ENCODE measurements at regions not wholly inside any gene's neighbourhood (a gene's known extent, or its start where the extent isn't known, plus 50 kb on each side); places are given as distances from the start of the nearest gene placed in this dataset.
"Not testable (repeated sequence)": the region's sequence is repeated elsewhere in the genome, so short reads cannot be mapped to it uniquely, and the experiment has no call there.

GRCh38 chr10:64576497-64576896 lies 1055.3 kb downstream of the REEP3 start:
- DNase-seq (ENCODE audit: low read depth), result no peak

GRCh38 chr10:64578757-64579156 lies 1057.6 kb downstream of the REEP3 start:
- not testable (repeated sequence) for DNase-seq (ENCODE audit: low read depth)

GRCh38 chr10:64586934-64587503 lies 1065.8 kb downstream of the REEP3 start:
- DNase-seq (ENCODE audit: low read depth), result no peak

GRCh38 chr10:64594072-64594471 lies 1072.9 kb downstream of the REEP3 start:
- DNase-seq (ENCODE audit: low read depth), result no peak

GRCh38 chr10:64598600-64598999 lies 1077.4 kb downstream of the REEP3 start:
- no peak for DNase-seq (ENCODE audit: low read depth)

- DNase-seq (ENCODE audit: low read depth), result no peak
Measured at GRCh38 chr10:64601298-64601697, 1080.1 kb downstream of the REEP3 start.

GRCh38 chr10:64617085-64617484 lies 1095.9 kb downstream of the REEP3 start:
- DNase-seq (ENCODE audit: low read depth), result no peak

- DNase-seq (ENCODE audit: low read depth), result no peak
Measured at GRCh38 chr10:64619102-64619501, 1097.9 kb downstream of the REEP3 start.

- no peak for DNase-seq (ENCODE audit: low read depth)
Measured at GRCh38 chr10:64626924-64627323, 1105.7 kb downstream of the REEP3 start.

GRCh38 chr10:64630534-64630933 lies 1109.3 kb downstream of the REEP3 start:
- no peak for DNase-seq (ENCODE audit: low read depth)

GRCh38 chr10:64635906-64636305 lies 1114.7 kb downstream of the REEP3 start:
- no peak for DNase-seq (ENCODE audit: low read depth)

GRCh38 chr10:64636461-64636860 lies 1115.3 kb downstream of the REEP3 start:
- DNase-seq (ENCODE audit: low read depth), result no peak

GRCh38 chr10:64637939-64638338 lies 1116.7 kb downstream of the REEP3 start:
- DNase-seq (ENCODE audit: low read depth), result no peak

- DNase-seq (ENCODE audit: low read depth), result no peak
Measured at GRCh38 chr10:64648915-64649314, 1127.7 kb downstream of the REEP3 start.

GRCh38 chr10:64658528-64658927 lies 1137.3 kb downstream of the REEP3 start:
- DNase-seq (ENCODE audit: low read depth), result no peak

GRCh38 chr10:64659311-64659710 lies 1138.1 kb downstream of the REEP3 start:
- DNase-seq (ENCODE audit: low read depth), result no peak

GRCh38 chr10:64682043-64682442 lies 1160.8 kb downstream of the REEP3 start:
- no peak for DNase-seq (ENCODE audit: low read depth)

- no peak for DNase-seq (ENCODE audit: low read depth)
Measured at GRCh38 chr10:64690194-64690593, 1169.0 kb downstream of the REEP3 start.

- no peak for DNase-seq (ENCODE audit: low read depth)
Measured at GRCh38 chr10:64699244-64699643, 1178.0 kb downstream of the REEP3 start.

- not testable (repeated sequence) for DNase-seq (ENCODE audit: low read depth)
Measured at GRCh38 chr10:64702086-64702485, 1180.9 kb downstream of the REEP3 start.

GRCh38 chr10:64708884-64709681 lies 1187.9 kb downstream of the REEP3 start:
- no peak for DNase-seq (ENCODE audit: low read depth)

- DNase-seq (ENCODE audit: low read depth), result no peak
Measured at GRCh38 chr10:64726466-64726865, 1205.3 kb downstream of the REEP3 start.

GRCh38 chr10:64731016-64731415 lies 1209.8 kb downstream of the REEP3 start:
- DNase-seq (ENCODE audit: low read depth), result no peak
